CD4-positive, alpha-beta memory T cell (primary cell): ENCODE measurements at regions not wholly inside any gene's neighbourhood (a gene's known extent, or its start where the extent isn't known, plus 50 kb on each side); places are given as distances from the start of the nearest gene placed in this dataset.

Experiments used
- CTCF ChIA-PET: fragments of 350-600 bp; sonication (Branson Sonifier 250); formaldehyde crosslinking; loops from one replicate; lab custom pipeline; 2021; ENCODE audit warnings: inconsistent platforms; ENCODE audit not compliant: partially characterized antibody; lab: Charles Lee
- POLR2A ChIA-PET: fragments of 350-600 bp; sonication (Branson Sonifier 250); formaldehyde crosslinking; loops from one replicate; lab custom pipeline; 2021; ENCODE audit not compliant: partially characterized antibody; lab: Charles Lee
- DNase-seq, 5 donors: peaks; one replicate each; pipeline versions ENCODE4 v3.0.0 to v3.0.0-alpha.2; 2020 to 2022; ENCODE audit warnings: mixed read lengths in 1 of 5
- H3K27ac ChIP-seq: one replicate; pipeline ENCODE4 v1.7.0; 2013; ENCODE audit warnings: low read depth, low read length
- H3K27me3 ChIP-seq: 2 replicates; pipeline ENCODE4 v1.7.0; 2013; ENCODE audit warnings: mild to moderate bottlenecking, low read length, moderate library complexity; ENCODE audit not compliant: insufficient read depth
- H3K36me3 ChIP-seq: 2 replicates; pipeline ENCODE4 v1.7.0; 2013; ENCODE audit warnings: mild to moderate bottlenecking, low read length, moderate library complexity; ENCODE audit not compliant: insufficient read depth
- H3K4me1 ChIP-seq: 2 replicates; pipeline ENCODE4 v1.7.0; 2013; ENCODE audit warnings: mild to moderate bottlenecking, low read length, moderate library complexity; ENCODE audit not compliant: insufficient read depth
- H3K4me3 ChIP-seq, 2 donors: one replicate each; pipeline ENCODE4 v1.7.0; 2013; ENCODE audit warnings: low read length in 2 of 2, mild to moderate bottlenecking in 1 of 2
- H3K9me3 ChIP-seq, 2 donors: one replicate each; pipeline ENCODE4 v1.7.0; 2013; ENCODE audit warnings: low read length in 2 of 2, control low read depth in 1 of 2; ENCODE audit not compliant: control insufficient read depth in 1 of 2
- H3K27ac Mint-ChIP-seq, 7 donors: one replicate each; pipeline ENCODE4 v1.8.0; 2020 to 2021; ENCODE audit warnings: mixed read lengths in 7 of 7, mild to moderate bottlenecking in 6 of 7, inconsistent platforms in 3 of 7, moderate library complexity in 3 of 7
- H3K27me3 Mint-ChIP-seq, 2 donors: one replicate each; pipeline ENCODE4 v1.8.0; 2020 to 2021; ENCODE audit warnings: mixed read lengths in 2 of 2
- H3K36me3 Mint-ChIP-seq, 2 donors: one replicate each; pipeline ENCODE4 v1.8.0; 2020 to 2021; ENCODE audit warnings: mixed read lengths in 2 of 2, inconsistent platforms in 1 of 2, mild to moderate bottlenecking in 1 of 2
- H3K4me1 Mint-ChIP-seq, 4 donors: one replicate each; pipeline ENCODE4 v1.8.0; 2020 to 2021; ENCODE audit warnings: mixed read lengths in 4 of 4, mild to moderate bottlenecking in 1 of 4
- H3K4me3 Mint-ChIP-seq, 8 donors: one replicate each; pipeline ENCODE4 v1.8.0; 2020 to 2021; ENCODE audit warnings: mixed read lengths in 8 of 8, mild to moderate bottlenecking in 7 of 8, moderate library complexity in 6 of 8, inconsistent platforms in 3 of 8
- H3K9me3 Mint-ChIP-seq, 8 donors: one replicate each; pipeline ENCODE4 v1.8.0; 2020 to 2021; ENCODE audit warnings: mixed read lengths in 8 of 8, mild to moderate bottlenecking in 5 of 8, inconsistent platforms in 3 of 8, moderate library complexity in 1 of 8
- intact Hi-C: fragments of 100-400 bp; cut with micrococcal nuclease; formaldehyde crosslinking; loops from one replicate; pipeline ENCODE4 v1.15.1; 2023

- H3K27me3 Mint-ChIP-seq: no peaks in the 10 kb centered on the region
- intact Hi-C loops: no loop called here
- CTCF ChIA-PET: no interaction called here
Observed at GRCh38 chr13:34255711-34256110, 437.8 kb downstream of the RFC3 start.

GRCh38 chr13:34256236-34256635, 438.3 kb downstream of the RFC3 start:
- H3K27ac ChIP-seq: no peak overlapping the region
- ChIA-PET CTCF (no interaction called here), POLR2A (no interaction called here)
- no peak for DNase-seq
- H3K27ac Mint-ChIP-seq: no peak overlapping the region
- no peaks in the 10 kb centered on the region for H3K4me1 ChIP-seq
- H3K27me3 Mint-ChIP-seq: no peaks in the 10 kb centered on the region
- no peak overlapping the region for H3K4me3 ChIP-seq
- no peaks in the 10 kb centered on the region for H3K27me3 ChIP-seq
- no peaks in the 10 kb centered on the region for H3K36me3 Mint-ChIP-seq
- no peak overlapping the region for H3K4me3 Mint-ChIP-seq
- intact Hi-C loops: no loop called here
- H3K9me3 ChIP-seq: no peaks in the 10 kb centered on the region
- H3K9me3 Mint-ChIP-seq: peaks cover 3 to 15% (median 9%) of the 10 kb centered on the region in 8 donors
- no peaks in the 10 kb centered on the region for H3K36me3 ChIP-seq
- H3K4me1 Mint-ChIP-seq: no peaks in the 10 kb centered on the region

More at GRCh38 chr13:34255711-34256110, 437.8 kb downstream of the RFC3 start:
- H3K4me1 ChIP-seq: no peaks in the 10 kb centered on the region
- H3K36me3 ChIP-seq: no peaks in the 10 kb centered on the region
- DNase-seq: no peak
- no peak overlapping the region for H3K27ac ChIP-seq
- H3K9me3 ChIP-seq: no peaks in the 10 kb centered on the region
- POLR2A ChIA-PET: no interaction called here
- Mint-ChIP-seq H3K27ac (no peak overlapping the region), H3K9me3 (peaks cover 3 to 15% (median 9%) of the 10 kb centered on the region in 8 donors), H3K36me3 (no peaks in the 10 kb centered on the region), H3K4me3 (no peak overlapping the region), H3K4me1 (no peaks in the 10 kb centered on the region)
- no peaks in the 10 kb centered on the region for H3K27me3 ChIP-seq
- H3K4me3 ChIP-seq: no peak overlapping the region

- Mint-ChIP-seq H3K36me3 (no peaks in the 10 kb centered on the region), H3K9me3 (peaks cover 3 to 14% (median 9%) of the 10 kb centered on the region in 8 donors)
Observed at GRCh38 chr13:34257966-34258365, 440.0 kb downstream of the RFC3 start.

GRCh38 chr13:34258646-34259386, 440.9 kb downstream of the RFC3 start:
- no peak overlapping the region for H3K4me3 ChIP-seq
- no peaks in the 10 kb centered on the region for H3K9me3 ChIP-seq
- CTCF ChIA-PET: no interaction called here
- H3K27me3 ChIP-seq: no peaks in the 10 kb centered on the region
- no peaks in the 10 kb centered on the region for H3K27me3 Mint-ChIP-seq
- no peaks in the 10 kb centered on the region for H3K4me1 ChIP-seq
- H3K4me1 Mint-ChIP-seq: no peaks in the 10 kb centered on the region
- H3K4me3 Mint-ChIP-seq: no peak overlapping the region
- no peak overlapping the region for H3K27ac ChIP-seq
- no peaks in the 10 kb centered on the region for H3K36me3 Mint-ChIP-seq
- intact Hi-C loops: no loop called here
- no peaks in the 10 kb centered on the region for H3K36me3 ChIP-seq
- H3K9me3 Mint-ChIP-seq: peaks cover 0 to 14% (median 8%) of the 10 kb centered on the region in 8 donors
- POLR2A ChIA-PET: no interaction called here
- no peak overlapping the region for H3K27ac Mint-ChIP-seq
- DNase-seq: no peak

More at GRCh38 chr13:34257966-34258365, 440.0 kb downstream of the RFC3 start:
- H3K9me3 ChIP-seq: no peaks in the 10 kb centered on the region
- Mint-ChIP-seq H3K27ac (no peak overlapping the region), H3K4me3 (no peak overlapping the region), H3K27me3 (no peaks in the 10 kb centered on the region), H3K4me1 (no peaks in the 10 kb centered on the region)
- DNase-seq: no peak
- intact Hi-C loops: no loop called here
- no peak overlapping the region for H3K27ac ChIP-seq
- H3K27me3 ChIP-seq: no peaks in the 10 kb centered on the region
- H3K4me3 ChIP-seq: no peak overlapping the region
- no peaks in the 10 kb centered on the region for H3K36me3 ChIP-seq
- CTCF ChIA-PET: no interaction called here
- H3K4me1 ChIP-seq: no peaks in the 10 kb centered on the region
- POLR2A ChIA-PET: no interaction called here

GRCh38 chr13:34263681-34264080, 445.7 kb downstream of the RFC3 start:
- no peaks in the 10 kb centered on the region for H3K36me3 ChIP-seq
- H3K27ac ChIP-seq: no peak overlapping the region
- no peak overlapping the region for H3K4me3 Mint-ChIP-seq
- POLR2A ChIA-PET: no interaction called here
- peaks cover 0 to 12% (median 2%) of the 10 kb centered on the region in 8 donors for H3K9me3 Mint-ChIP-seq
- no peaks in the 10 kb centered on the region for H3K27me3 Mint-ChIP-seq
- no peaks in the 10 kb centered on the region for H3K27me3 ChIP-seq
- no peaks in the 10 kb centered on the region for H3K4me1 ChIP-seq
- no peak overlapping the region for H3K4me3 ChIP-seq
- CTCF ChIA-PET: no interaction called here
- H3K36me3 Mint-ChIP-seq: no peaks in the 10 kb centered on the region
- no peak for DNase-seq
- no peak overlapping the region for H3K27ac Mint-ChIP-seq
- intact Hi-C loops: no loop called here
- no peaks in the 10 kb centered on the region for H3K4me1 Mint-ChIP-seq
- no peaks in the 10 kb centered on the region for H3K9me3 ChIP-seq

GRCh38 chr13:34265046-34265679, 447.2 kb downstream of the RFC3 start:
- Histone ChIP-seq H3K4me1 (no peaks in the 10 kb centered on the region), H3K27me3 (no peaks in the 10 kb centered on the region), H3K27ac (no peak overlapping the region), H3K4me3 (no peak overlapping the region), H3K36me3 (no peaks in the 10 kb centered on the region), H3K9me3 (no peaks in the 10 kb centered on the region)
- DNase-seq: no peak
- no peaks in the 10 kb centered on the region for H3K36me3 Mint-ChIP-seq
- ChIA-PET POLR2A (no interaction called here), CTCF (no interaction called here)
- no peaks in the 10 kb centered on the region for H3K4me1 Mint-ChIP-seq
- H3K9me3 Mint-ChIP-seq: peaks cover 0 to 2% (median 0%) of the 10 kb centered on the region in 8 donors
- H3K27me3 Mint-ChIP-seq: no peaks in the 10 kb centered on the region
- intact Hi-C loops: no loop called here
- H3K4me3 Mint-ChIP-seq: no peak overlapping the region
- no peak overlapping the region for H3K27ac Mint-ChIP-seq

- H3K4me3 Mint-ChIP-seq: no peak overlapping the region
- ChIA-PET CTCF (no interaction called here), POLR2A (no interaction called here)
- H3K36me3 Mint-ChIP-seq: no peaks in the 10 kb centered on the region
- Histone ChIP-seq H3K9me3 (no peaks in the 10 kb centered on the region), H3K4me3 (no peak overlapping the region), H3K27me3 (no peaks in the 10 kb centered on the region), H3K36me3 (no peaks in the 10 kb centered on the region), H3K4me1 (no peaks in the 10 kb centered on the region), H3K27ac (no peak overlapping the region)
- no peaks in the 10 kb centered on the region for H3K4me1 Mint-ChIP-seq
- intact Hi-C loops: no loop called here
- no peak for DNase-seq
- no peaks in the 10 kb centered on the region for H3K27me3 Mint-ChIP-seq
- H3K27ac Mint-ChIP-seq: no peak overlapping the region
- H3K9me3 Mint-ChIP-seq: peaks cover 0 to 3% (median under 1%) of the 10 kb centered on the region in 8 donors
Observed at GRCh38 chr13:34276764-34277163, 458.8 kb downstream of the RFC3 start.
